ENCODE measurements at regions not wholly inside any gene's neighbourhood (a gene's known extent, or its start where the extent isn't known, plus 50 kb on each side); places are given as distances from the start of the nearest gene placed in this dataset.

- Histone ChIP-seq H3K27me3 (ENCODE audit: control insufficient read depth in 1 of 2, insufficient read depth in 2 of 2, low read length in 2 of 2) (no peaks in the 10 kb centered on the region), H3K4me1 (ENCODE audit: insufficient read depth, low read length) (no peaks in the 10 kb centered on the region), H3K9me3 (ENCODE audit: low read length) (no peaks in the 10 kb centered on the region), H3K36me3 (ENCODE audit: insufficient read depth, low read length) (no peaks in the 10 kb centered on the region), H3K4me3 (ENCODE audit: low read depth in 1 of 2, low read length in 2 of 2) (no peak overlapping the region), H3K9ac (ENCODE audit: low read length) (no peak overlapping the region), H3K27ac (ENCODE audit: low read depth, low read length) (no peak overlapping the region)
These were observed 698.1 kb upstream of the NRP1 start for GRCh38 chr10:34032564-34032963.

DNA sequence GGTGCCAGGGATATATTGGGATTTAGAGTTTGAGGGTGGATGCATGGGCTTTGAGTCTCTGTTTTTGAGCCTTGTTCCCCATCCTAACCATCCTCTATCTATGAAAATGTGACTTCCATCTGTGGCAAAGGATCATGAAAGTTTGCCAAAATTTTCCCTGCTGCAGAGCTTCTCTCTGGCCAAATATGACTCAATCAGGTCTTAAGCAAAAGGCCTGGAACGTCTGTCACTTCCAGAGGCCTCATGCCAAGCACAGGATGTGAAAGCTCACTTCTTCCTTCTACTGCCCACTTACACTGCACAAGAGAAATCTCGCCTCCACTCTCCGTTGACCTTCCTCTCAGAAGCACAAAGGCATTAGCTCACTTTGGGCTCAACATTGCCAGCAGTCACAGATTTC, 696.9 kb upstream of the NRP1 start:
- no peak overlapping the region for H3K9ac ChIP-seq (ENCODE audit: low read length)
- H3K9me3 ChIP-seq (ENCODE audit: low read length): no peaks in the 10 kb centered on the region
- no peak overlapping the region for H3K27ac ChIP-seq (ENCODE audit: low read depth, low read length)
- H3K36me3 ChIP-seq (ENCODE audit: insufficient read depth, low read length): no peaks in the 10 kb centered on the region
- no peaks in the 10 kb centered on the region for H3K27me3 ChIP-seq (ENCODE audit: control insufficient read depth in 1 of 2, insufficient read depth in 2 of 2, low read length in 2 of 2)
- no peaks in the 10 kb centered on the region for H3K4me1 ChIP-seq (ENCODE audit: insufficient read depth, low read length)
- H3K4me3 ChIP-seq (ENCODE audit: low read depth in 1 of 2, low read length in 2 of 2): no peak overlapping the region

DNA sequence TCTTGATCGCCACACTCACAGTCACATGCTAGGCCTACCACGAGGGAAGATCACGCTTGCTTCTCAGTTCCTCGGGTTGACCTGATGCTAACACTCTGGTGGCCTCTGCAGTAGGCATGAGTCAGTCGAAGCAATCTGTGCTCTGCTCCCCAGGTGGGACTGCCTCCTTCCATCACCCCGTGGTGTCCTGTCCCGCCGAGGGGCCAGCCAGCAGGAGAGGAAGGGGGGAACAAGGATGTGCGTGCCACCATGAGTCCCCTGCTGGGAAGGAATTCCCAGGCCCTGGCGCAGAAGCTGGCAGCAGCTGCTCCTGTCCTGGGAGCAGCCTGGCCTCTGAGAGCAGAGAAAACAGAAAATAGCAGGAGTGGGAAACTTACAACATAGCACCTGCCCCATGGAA, 695.0 kb upstream of the NRP1 start:
- no peak overlapping the region for H3K9ac ChIP-seq (ENCODE audit: low read length)
- no peaks in the 10 kb centered on the region for H3K27me3 ChIP-seq (ENCODE audit: control insufficient read depth in 1 of 2, insufficient read depth in 2 of 2, low read length in 2 of 2)
- H3K9me3 ChIP-seq (ENCODE audit: low read length): no peaks in the 10 kb centered on the region
- no peak overlapping the region for H3K27ac ChIP-seq (ENCODE audit: low read depth, low read length)
- no peak overlapping the region for H3K4me3 ChIP-seq (ENCODE audit: low read depth in 1 of 2, low read length in 2 of 2)
- H3K36me3 ChIP-seq (ENCODE audit: insufficient read depth, low read length): no peaks in the 10 kb centered on the region
- no peaks in the 10 kb centered on the region for H3K4me1 ChIP-seq (ENCODE audit: insufficient read depth, low read length)

DNA sequence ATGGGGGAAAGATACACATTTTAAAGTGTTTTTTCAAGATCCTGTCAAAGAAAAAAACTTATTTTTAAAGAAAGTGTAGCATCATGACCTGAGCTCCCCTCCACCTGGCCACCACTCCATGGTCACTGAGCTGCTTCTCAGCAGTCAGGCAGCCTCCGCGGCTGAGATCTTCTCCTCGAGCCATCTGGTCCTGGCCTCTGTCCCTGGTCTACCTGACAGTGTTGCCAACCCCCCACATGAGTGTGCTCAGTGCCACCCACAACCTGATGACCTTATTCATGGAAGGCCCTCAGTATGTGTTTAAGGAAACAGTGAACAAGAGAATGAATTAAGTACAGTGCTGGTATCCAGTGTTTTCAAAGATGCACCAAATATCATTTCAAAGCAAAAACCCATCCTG, 694.5 kb upstream of the NRP1 start:
- Histone ChIP-seq H3K36me3 (ENCODE audit: insufficient read depth, low read length) (no peaks in the 10 kb centered on the region), H3K27me3 (ENCODE audit: control insufficient read depth in 1 of 2, insufficient read depth in 2 of 2, low read length in 2 of 2) (no peaks in the 10 kb centered on the region), H3K9me3 (ENCODE audit: low read length) (no peaks in the 10 kb centered on the region), H3K4me3 (ENCODE audit: low read depth in 1 of 2, low read length in 2 of 2) (no peak overlapping the region), H3K9ac (ENCODE audit: low read length) (no peak overlapping the region), H3K27ac (ENCODE audit: low read depth, low read length) (no peak overlapping the region), H3K4me1 (ENCODE audit: insufficient read depth, low read length) (no peaks in the 10 kb centered on the region)

- H3K36me3 ChIP-seq (ENCODE audit: insufficient read depth, low read length): no peaks in the 10 kb centered on the region
- no peak overlapping the region for H3K4me3 ChIP-seq (ENCODE audit: low read depth in 1 of 2, low read length in 2 of 2)
- no peak overlapping the region for H3K27ac ChIP-seq (ENCODE audit: low read depth, low read length)
- H3K27me3 ChIP-seq (ENCODE audit: control insufficient read depth in 1 of 2, insufficient read depth in 2 of 2, low read length in 2 of 2): no peaks in the 10 kb centered on the region
- H3K4me1 ChIP-seq (ENCODE audit: insufficient read depth, low read length): no peaks in the 10 kb centered on the region
- no peaks in the 10 kb centered on the region for H3K9me3 ChIP-seq (ENCODE audit: low read length)
- no peak overlapping the region for H3K9ac ChIP-seq (ENCODE audit: low read length)
These were observed 690.4 kb upstream of the NRP1 start for GRCh38 chr10:34024693-34025425.

DNA sequence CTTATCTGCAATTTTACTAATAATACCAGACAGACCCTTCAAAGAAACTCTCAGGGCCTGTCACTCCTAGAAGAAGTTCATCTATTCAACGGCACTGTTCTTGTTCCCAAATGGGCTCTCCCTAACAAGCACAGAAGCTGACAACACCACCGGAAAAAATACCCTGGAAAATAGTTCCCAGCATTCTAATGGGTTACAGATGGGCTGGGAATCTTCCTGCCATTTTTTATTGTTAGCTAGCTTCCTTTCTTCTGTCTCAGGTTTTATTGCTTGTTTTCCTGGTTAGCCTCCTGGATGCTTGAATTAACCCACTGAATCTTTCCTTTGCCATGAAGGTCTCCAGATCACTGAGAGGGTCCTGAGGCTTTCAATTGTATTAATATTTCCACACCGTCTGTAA, 689.8 kb upstream of the NRP1 start:
- H3K9me3 ChIP-seq (ENCODE audit: low read length): no peaks in the 10 kb centered on the region
- H3K27me3 ChIP-seq (ENCODE audit: control insufficient read depth in 1 of 2, insufficient read depth in 2 of 2, low read length in 2 of 2): no peaks in the 10 kb centered on the region
- H3K27ac ChIP-seq (ENCODE audit: low read depth, low read length): no peak overlapping the region
- no peaks in the 10 kb centered on the region for H3K36me3 ChIP-seq (ENCODE audit: insufficient read depth, low read length)
- H3K4me1 ChIP-seq (ENCODE audit: insufficient read depth, low read length): no peaks in the 10 kb centered on the region
- no peak overlapping the region for H3K9ac ChIP-seq (ENCODE audit: low read length)
- no peak overlapping the region for H3K4me3 ChIP-seq (ENCODE audit: low read depth in 1 of 2, low read length in 2 of 2)

GRCh38 chr10:34022195-34022594, 687.7 kb upstream of the NRP1 start:
- H3K4me1 ChIP-seq (ENCODE audit: insufficient read depth, low read length): no peaks in the 10 kb centered on the region

GRCh38 chr10:34018784-34019183, 684.3 kb upstream of the NRP1 start:
- Histone ChIP-seq H3K27me3 (ENCODE audit: control insufficient read depth in 1 of 2, insufficient read depth in 2 of 2, low read length in 2 of 2) (no peaks in the 10 kb centered on the region), H3K4me1 (ENCODE audit: insufficient read depth, low read length) (no peaks in the 10 kb centered on the region), H3K9me3 (ENCODE audit: low read length) (no peaks in the 10 kb centered on the region), H3K27ac (ENCODE audit: low read depth, low read length) (no peak overlapping the region), H3K36me3 (ENCODE audit: insufficient read depth, low read length) (no peaks in the 10 kb centered on the region), H3K9ac (ENCODE audit: low read length) (no peak overlapping the region), H3K4me3 (ENCODE audit: low read depth in 1 of 2, low read length in 2 of 2) (no peak overlapping the region)

More at GRCh38 chr10:34022195-34022594, 687.7 kb upstream of the NRP1 start:
- Histone ChIP-seq H3K9ac (ENCODE audit: low read length) (no peak overlapping the region), H3K27ac (ENCODE audit: low read depth, low read length) (no peak overlapping the region), H3K27me3 (ENCODE audit: control insufficient read depth in 1 of 2, insufficient read depth in 2 of 2, low read length in 2 of 2) (no peaks in the 10 kb centered on the region), H3K9me3 (ENCODE audit: low read length) (no peaks in the 10 kb centered on the region), H3K36me3 (ENCODE audit: insufficient read depth, low read length) (no peaks in the 10 kb centered on the region), H3K4me3 (ENCODE audit: low read depth in 1 of 2, low read length in 2 of 2) (no peak overlapping the region)

DNA sequence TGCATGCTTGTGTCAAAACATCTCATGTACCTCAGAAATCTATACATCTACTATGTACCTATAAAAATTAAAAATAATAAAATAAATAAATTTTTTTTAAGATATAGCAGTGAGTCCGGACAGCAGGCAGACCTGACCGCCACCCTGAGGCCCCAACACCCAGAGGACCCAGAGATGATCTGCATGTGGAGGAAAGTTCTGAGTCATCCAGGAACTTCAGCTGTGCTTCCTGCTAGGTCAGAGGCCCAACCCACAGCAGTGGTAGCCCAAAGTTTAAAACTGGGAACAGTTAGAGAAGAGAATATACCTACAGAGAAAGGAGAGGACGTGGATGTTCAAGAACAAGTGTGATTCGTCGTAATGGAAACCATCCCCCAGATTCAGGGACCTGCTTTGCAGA, 683.7 kb upstream of the NRP1 start:
- H3K27me3 ChIP-seq (ENCODE audit: control insufficient read depth in 1 of 2, insufficient read depth in 2 of 2, low read length in 2 of 2): no peaks in the 10 kb centered on the region

DNA sequence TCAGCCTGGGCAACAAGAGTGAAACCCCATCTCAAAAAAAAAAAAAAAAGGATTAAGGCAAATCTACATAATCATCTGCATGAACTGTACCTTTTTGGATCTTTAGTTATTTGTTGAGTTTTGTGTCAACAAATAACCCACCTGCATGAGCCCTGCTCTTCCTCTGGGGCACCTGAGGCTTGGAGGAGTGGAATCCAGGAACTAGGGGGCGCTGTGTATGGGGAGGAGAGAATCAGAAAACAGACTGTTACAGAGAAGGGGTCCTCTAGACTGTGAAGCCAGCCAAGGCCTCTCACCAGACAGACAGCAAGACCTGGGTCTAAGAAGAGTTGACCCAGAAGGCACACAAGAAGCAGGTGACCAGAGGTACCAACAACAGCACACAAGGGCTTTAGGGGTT, 682.8 kb upstream of the NRP1 start:
- Histone ChIP-seq H3K36me3 (ENCODE audit: insufficient read depth, low read length) (no peaks in the 10 kb centered on the region), H3K27ac (ENCODE audit: low read depth, low read length) (no peak overlapping the region), H3K9ac (ENCODE audit: low read length) (no peak overlapping the region), H3K9me3 (ENCODE audit: low read length) (no peaks in the 10 kb centered on the region), H3K27me3 (ENCODE audit: control insufficient read depth in 1 of 2, insufficient read depth in 2 of 2, low read length in 2 of 2) (no peaks in the 10 kb centered on the region), H3K4me1 (ENCODE audit: insufficient read depth, low read length) (no peaks in the 10 kb centered on the region), H3K4me3 (ENCODE audit: low read depth in 1 of 2, low read length in 2 of 2) (no peak overlapping the region)

More for the DNA sequence above, 683.7 kb upstream of the NRP1 start:
- Histone ChIP-seq H3K36me3 (ENCODE audit: insufficient read depth, low read length) (no peaks in the 10 kb centered on the region), H3K27ac (ENCODE audit: low read depth, low read length) (no peak overlapping the region), H3K4me1 (ENCODE audit: insufficient read depth, low read length) (no peaks in the 10 kb centered on the region), H3K9me3 (ENCODE audit: low read length) (no peaks in the 10 kb centered on the region), H3K4me3 (ENCODE audit: low read depth in 1 of 2, low read length in 2 of 2) (no peak overlapping the region), H3K9ac (ENCODE audit: low read length) (no peak overlapping the region)

DNA sequence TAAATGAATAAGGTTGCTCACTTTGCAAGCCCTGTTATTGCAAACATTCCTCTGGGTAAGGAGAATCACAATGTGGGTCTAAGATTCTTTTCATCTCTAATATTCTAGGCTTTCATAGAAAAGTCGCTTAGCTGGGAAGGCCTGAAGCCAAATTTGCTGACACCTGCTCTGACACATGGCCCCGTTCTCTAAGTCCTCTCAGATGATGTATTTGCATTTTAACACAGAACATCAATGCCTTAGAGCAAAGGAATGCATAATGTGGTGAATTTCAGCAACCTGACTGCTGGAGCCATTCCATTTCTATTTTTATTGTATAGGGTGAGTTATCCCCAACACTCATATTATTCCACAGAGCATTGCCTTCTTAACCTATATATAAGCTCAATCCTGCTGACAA, 682.1 kb upstream of the NRP1 start:
- H3K27ac ChIP-seq (ENCODE audit: low read depth, low read length): no peak overlapping the region
- H3K9ac ChIP-seq (ENCODE audit: low read length): no peak overlapping the region
- no peaks in the 10 kb centered on the region for H3K27me3 ChIP-seq (ENCODE audit: control insufficient read depth in 1 of 2, insufficient read depth in 2 of 2, low read length in 2 of 2)
- no peaks in the 10 kb centered on the region for H3K9me3 ChIP-seq (ENCODE audit: low read length)
- no peaks in the 10 kb centered on the region for H3K4me1 ChIP-seq (ENCODE audit: insufficient read depth, low read length)
- H3K4me3 ChIP-seq (ENCODE audit: low read depth in 1 of 2, low read length in 2 of 2): no peak overlapping the region
- H3K36me3 ChIP-seq (ENCODE audit: insufficient read depth, low read length): no peaks in the 10 kb centered on the region

- Histone ChIP-seq H3K36me3 (ENCODE audit: insufficient read depth, low read length) (no peaks in the 10 kb centered on the region), H3K27ac (ENCODE audit: low read depth, low read length) (no peak overlapping the region), H3K9me3 (ENCODE audit: low read length) (no peaks in the 10 kb centered on the region), H3K27me3 (ENCODE audit: control insufficient read depth in 1 of 2, insufficient read depth in 2 of 2, low read length in 2 of 2) (no peaks in the 10 kb centered on the region), H3K9ac (ENCODE audit: low read length) (no peak overlapping the region), H3K4me1 (ENCODE audit: insufficient read depth, low read length) (no peaks in the 10 kb centered on the region), H3K4me3 (ENCODE audit: low read depth in 1 of 2, low read length in 2 of 2) (no peak overlapping the region)
These were observed 681.2 kb upstream of the NRP1 start for GRCh38 chr10:34015700-34016099.

Measured in muscle layer of colon (tissue), 2 donors.